HepG2 (cell line): ENCODE measurements at regions not wholly inside any gene's neighbourhood (a gene's known extent, or its start where the extent isn't known, plus 50 kb on each side); places are given as distances from the start of the nearest gene placed in this dataset.
A peak's percentile ranks its signal among the peaks of the same experiment; 100 is the strongest.

Source experiments
- AKAP8 ChIP-seq: sonication (generic); formaldehyde crosslinking; IDR thresholded peaks from 2 replicates; pipeline ENCODE4 v1.5.1; 2020; ENCODE audit warnings: mild to moderate bottlenecking, missing genetic modification reagents
- BORCS8-MEF2B ChIP-seq: sonication (generic); formaldehyde crosslinking; IDR thresholded peaks from 2 replicates; pipeline ENCODE4 v1.8.0; 2022; ENCODE audit warnings: mild to moderate bottlenecking, missing genetic modification reagents
- CCDC6 ChIP-seq: sonication (generic); formaldehyde crosslinking; IDR thresholded peaks from 2 replicates; pipeline ENCODE4 v1.8.1; 2022; ENCODE audit warnings: mild to moderate bottlenecking, missing genetic modification reagents, moderate library complexity
- DPF2 ChIP-seq: sonication (generic); formaldehyde crosslinking; IDR thresholded peaks from 2 replicates; pipeline ENCODE4 v1.4.0; 2020; ENCODE audit warnings: mild to moderate bottlenecking, low read depth, missing genetic modification reagents, borderline replicate concordance
- FOXA1 ChIP-seq, 2 experiments: fragments of 450-650 bp in 1 of 2; sonication (generic) in 1 of 2; formaldehyde crosslinking in 1 of 2; IDR thresholded peaks; 2 replicates each; pipeline versions ENCODE4 v1.4.0 to v1.6.1; 2016 to 2020; ENCODE audit warnings: missing genetic modification reagents in 1 of 2
- HMG20A ChIP-seq: IDR thresholded peaks from 2 replicates; pipeline ENCODE4 v1.6.1; 2016; ENCODE audit warnings: borderline replicate concordance
- HNF4G ChIP-seq, 2 experiments: sonication (generic) in 1 of 2; formaldehyde crosslinking in 1 of 2; IDR thresholded peaks; 2 replicates each; pipeline versions ENCODE4 v1.4.0 to v1.6.1; 2011 to 2020; ENCODE audit warnings: borderline replicate concordance in 2 of 2, low read depth in 2 of 2, mild to moderate bottlenecking in 2 of 2, low read length in 1 of 2, missing genetic modification reagents in 1 of 2, moderate library complexity in 1 of 2
- ISL2 ChIP-seq: sonication (generic); formaldehyde crosslinking; IDR thresholded peaks from 2 replicates; pipeline ENCODE4 v1.5.0; 2020; ENCODE audit warnings: missing genetic modification reagents
- MYC ChIP-seq: sonication (generic); formaldehyde crosslinking; IDR thresholded peaks from 2 replicates; pipeline ENCODE4 v1.9.0; 2021; ENCODE audit warnings: missing genetic modification reagents, borderline replicate concordance
- PHF21A ChIP-seq: sonication (generic); formaldehyde crosslinking; IDR thresholded peaks from 2 replicates; pipeline ENCODE4 v1.5.0; 2020; ENCODE audit warnings: mild to moderate bottlenecking, missing genetic modification reagents
- PLSCR1 ChIP-seq: sonication (generic); formaldehyde crosslinking; IDR thresholded peaks from 2 replicates; pipeline ENCODE4 v1.5.0; 2020; ENCODE audit warnings: missing genetic modification reagents, mild to moderate bottlenecking, borderline replicate concordance
- SKIL ChIP-seq: sonication (generic); formaldehyde crosslinking; IDR thresholded peaks from 2 replicates; pipeline ENCODE4 v1.8.0; 2022; ENCODE audit warnings: missing genetic modification reagents, mild to moderate bottlenecking, moderate library complexity, borderline replicate concordance
- THRA ChIP-seq: sonication (generic); formaldehyde crosslinking; IDR thresholded peaks from 2 replicates; pipeline ENCODE4 v1.4.0; 2020; ENCODE audit warnings: missing genetic modification reagents, borderline replicate concordance
- ZEB1 ChIP-seq: IDR thresholded peaks from 2 replicates; pipeline ENCODE4 v1.6.1; 2012; ENCODE audit warnings: mild to moderate bottlenecking, low read depth, inconsistent platforms; ENCODE audit not compliant: insufficient replicate concordance
- ZNF12 ChIP-seq: sonication (generic); formaldehyde crosslinking; IDR thresholded peaks from 2 replicates; pipeline ENCODE4 v1.5.0; 2020; ENCODE audit warnings: missing genetic modification reagents
- ZNF124 ChIP-seq: sonication (generic); formaldehyde crosslinking; IDR thresholded peaks from 2 replicates; pipeline ENCODE4 v1.4.0; 2020; ENCODE audit warnings: missing genetic modification reagents
- ZNF432 ChIP-seq: sonication (generic); formaldehyde crosslinking; IDR thresholded peaks from 2 replicates; pipeline ENCODE4 v1.5.0; 2020; ENCODE audit warnings: missing genetic modification reagents, mild to moderate bottlenecking, borderline replicate concordance
- ZNF496 ChIP-seq: sonication (generic); formaldehyde crosslinking; IDR thresholded peaks from 2 replicates; pipeline ENCODE4 v1.8.1; 2023; ENCODE audit warnings: mild to moderate bottlenecking, moderate library complexity, missing genetic modification reagents; ENCODE audit not compliant: insufficient replicate concordance
- ZNF710 ChIP-seq: sonication (generic); formaldehyde crosslinking; IDR thresholded peaks from 2 replicates; pipeline ENCODE4 v1.5.0; 2020; ENCODE audit warnings: mild to moderate bottlenecking, missing genetic modification reagents, borderline replicate concordance

GRCh38 chr11:57972013-57972367 is 51.7 kb upstream of the OR9Q1 start (continued):
- TF ChIP-seq HMG20A (CRISPR knock-in tag): peak; percentile 27; the same call in 1 of the 2 replicates
- no peak for TF ChIP-seq ZNF496
- TF ChIP-seq THRA (CRISPR knock-in tag): peak; percentile 75; the same call in 1 of the 2 replicates
- TF ChIP-seq ZNF12 (CRISPR knock-in tag): peak; percentile 9; the same call in 1 of the 2 replicates
- TF ChIP-seq FOXA1 (IDR thresholded peaks at IDR 0.05): no peak
- TF ChIP-seq FOXA1 (CRISPR knock-in tag; IDR thresholded peaks at IDR 0.05): peak; percentile 63
- no peak for TF ChIP-seq ZNF124
- no peak for TF ChIP-seq PLSCR1
- TF ChIP-seq PHF21A (CRISPR knock-in tag): peak; percentile 61; the same call in 1 of the 2 replicates
- TF ChIP-seq ISL2: peak; percentile 94
- no peak for TF ChIP-seq BORCS8-MEF2B (CRISPR knock-in tag)
- no peak for TF ChIP-seq ZNF432 (CRISPR knock-in tag)
- TF ChIP-seq CCDC6 (CRISPR knock-in tag): 0 out of 2 replicates have a peak, but pooled peaks have one; percentile 36
- peak; percentile 43; the same call in 1 of the 2 replicates for TF ChIP-seq ZNF710 (CRISPR knock-in tag)
- 0 out of 2 replicates have a peak, but pooled peaks have one; percentile 41 for TF ChIP-seq AKAP8 (CRISPR knock-in tag)
- TF ChIP-seq SKIL (CRISPR knock-in tag): peak; percentile 43; the same call in 1 of the 2 replicates
- no peak for TF ChIP-seq MYC (CRISPR knock-in tag)
- peak; percentile 19; the same call in 1 of the 2 replicates for TF ChIP-seq HNF4G (IDR thresholded peaks at IDR 0.05; ENCODE audit: borderline replicate concordance, low read depth, low read length)
- TF ChIP-seq HNF4G (CRISPR knock-in tag; IDR thresholded peaks at IDR 0.05; ENCODE audit: borderline replicate concordance, low read depth): no peak
- TF ChIP-seq DPF2 (CRISPR knock-in tag): peak; percentile 75; the same call in 1 of the 2 replicates
- peak; percentile 63 for TF ChIP-seq ZEB1
